Heart left ventricle (tissue), 13 donors: ENCODE measurements at regions not wholly inside any gene's neighbourhood (a gene's known extent, or its start where the extent isn't known, plus 50 kb on each side); places are given as distances from the start of the nearest gene placed in this dataset.
"Not testable (repeated sequence)": the region's sequence is repeated elsewhere in the genome, so short reads cannot be mapped to it uniquely, and the experiment has no call there.

Source experiments
- CTCF ChIP-seq, 12 donors: fragments of 200-600 bp; sonication (generic) in 4 of 12; IDR thresholded peaks; one replicate each; pipeline versions ENCODE4 v1.5.0 to v1.8.0; 2018 to 2022; ENCODE audit warnings: antibody characterized with exemption in 12 of 12, mild to moderate bottlenecking in 5 of 12
- POLR2A ChIP-seq, 2 donors: fragments of 450-650 bp; IDR thresholded peaks; one replicate each; pipeline ENCODE4 v1.6.1; 2017; ENCODE audit warnings: antibody characterized with exemption in 2 of 2, mild to moderate bottlenecking in 2 of 2, moderate library complexity in 2 of 2
- donor health status: ischemic (EF 13 %, LVEDD 7.1; RV severe dilation, severe dysfunction).
- donor health status: DM: no; HTN: yes; CAD: no.
- donor health status: DM: no; HTN: no; CAD: no.
- donor health status: ischemic (EF 25% LVEDD 6.9; RV normal size, moderate dysfunction).
- donor health status: ischemic (EF 25% LVEDD 5.7; RV mildly dilated, moderate dysfunction).
- donor health status: ischemic (EF 35%, LVEDD 5.7; RV mildly dilated, moderate dysfunction).
- donor health status: nonischemic (EF 11% LVEDD 7.7; RV severe dilation, severe dysfunction).
- donor health status: DM: yes; HTN: yes; CAD: no.
- donor health status: PGD.
- donor health status: ischemic (EF 29% LVEDD 5.4; RV normal size, mild dysfunction).
- donor health status: nonischemic (EF 23%, LVEDD 6.1; RV moderate dilation, normal function).

GRCh38 chr12:97897881-97898280 lies 435.3 kb downstream of the RMST start:
- TF ChIP-seq CTCF, POLR2A (IDR thresholded peaks at IDR 0.05): not testable (repeated sequence)
